ENCODE measurements at regions not wholly inside any gene's neighbourhood (a gene's known extent, or its start where the extent isn't known, plus 50 kb on each side); places are given as distances from the start of the nearest gene placed in this dataset.

DNA sequence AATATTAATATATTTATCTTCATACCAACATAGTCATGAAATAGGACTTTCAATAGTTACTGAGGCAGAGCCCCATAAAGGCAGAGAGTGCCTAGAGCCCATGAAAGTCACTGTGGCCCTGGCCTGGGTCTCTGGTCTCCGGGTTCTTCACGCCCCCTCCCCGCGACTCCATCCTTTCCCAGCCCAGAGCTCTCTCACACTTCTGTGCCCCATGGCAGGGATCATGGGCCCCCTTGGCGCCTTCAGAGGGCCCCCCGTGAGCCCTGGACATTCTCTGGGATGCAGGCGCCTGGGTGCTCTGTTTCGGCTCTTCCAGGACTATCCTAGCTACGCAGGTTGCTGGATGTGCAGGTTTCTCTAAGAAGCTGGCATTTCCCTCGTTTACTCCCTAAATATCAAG lies 228.4 kb downstream of the TEX29 start:
- H3K4me2 ChIP-seq (ENCODE audit: low read length): no peak overlapping the region
- FAIRE-seq (no peak), DNase-seq (ENCODE audit: low read depth) (no peak)
- H3K9me3 ChIP-seq (ENCODE audit: insufficient read depth, low read depth, low read length): peaks cover 11% of the 10 kb centered on the region
- H3K36me3 ChIP-seq (ENCODE audit: insufficient read depth, low read length): no peaks in the 10 kb centered on the region
- no peaks in the 10 kb centered on the region for H3K27me3 ChIP-seq (ENCODE audit: insufficient read depth, low read length)
- Mint-ChIP-seq H3K36me3 (ENCODE audit: low read depth, unreplicated experiment) (no peaks in the 10 kb centered on the region), H3K27ac (ENCODE audit: unreplicated experiment) (no peak overlapping the region), H3K4me3 (ENCODE audit: unreplicated experiment) (no peak overlapping the region), H3K27me3 (ENCODE audit: low read depth, unreplicated experiment) (peaks cover 59% of the 10 kb centered on the region), H3K4me1 (ENCODE audit: low read depth, unreplicated experiment) (no peaks in the 10 kb centered on the region), H3K9me3 (ENCODE audit: unreplicated experiment) (peaks cover 15% of the 10 kb centered on the region)
- no peaks in the 10 kb centered on the region for H3K79me2 ChIP-seq (ENCODE audit: insufficient read depth, low read length)
- H3K4me1 ChIP-seq (ENCODE audit: insufficient read depth, low read length): no peaks in the 10 kb centered on the region
- no peak overlapping the region for H3K9ac ChIP-seq (ENCODE audit: low read length)
- TF ChIP-seq, protein P1, sequence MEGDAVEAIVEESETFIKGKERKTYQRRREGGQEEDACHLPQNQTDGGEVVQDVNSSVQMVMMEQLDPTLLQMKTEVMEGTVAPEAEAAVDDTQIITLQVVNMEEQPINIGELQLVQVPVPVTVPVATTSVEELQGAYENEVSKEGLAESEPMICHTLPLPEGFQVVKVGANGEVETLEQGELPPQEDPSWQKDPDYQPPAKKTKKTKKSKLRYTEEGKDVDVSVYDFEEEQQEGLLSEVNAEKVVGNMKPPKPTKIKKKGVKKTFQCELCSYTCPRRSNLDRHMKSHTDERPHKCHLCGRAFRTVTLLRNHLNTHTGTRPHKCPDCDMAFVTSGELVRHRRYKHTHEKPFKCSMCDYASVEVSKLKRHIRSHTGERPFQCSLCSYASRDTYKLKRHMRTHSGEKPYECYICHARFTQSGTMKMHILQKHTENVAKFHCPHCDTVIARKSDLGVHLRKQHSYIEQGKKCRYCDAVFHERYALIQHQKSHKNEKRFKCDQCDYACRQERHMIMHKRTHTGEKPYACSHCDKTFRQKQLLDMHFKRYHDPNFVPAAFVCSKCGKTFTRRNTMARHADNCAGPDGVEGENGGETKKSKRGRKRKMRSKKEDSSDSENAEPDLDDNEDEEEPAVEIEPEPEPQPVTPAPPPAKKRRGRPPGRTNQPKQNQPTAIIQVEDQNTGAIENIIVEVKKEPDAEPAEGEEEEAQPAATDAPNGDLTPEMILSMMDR (IDR thresholded peaks at IDR 0.05; ENCODE audit: insufficient read depth, low read depth, low read length): no peak
- no peak for TF ChIP-seq EZH2 (IDR thresholded peaks at IDR 0.05; ENCODE audit: insufficient read depth, low read length)
- H4K20me1 ChIP-seq (ENCODE audit: insufficient read depth, low read length): no peaks in the 10 kb centered on the region
- H3K27ac ChIP-seq (ENCODE audit: low read depth, low read length): no peak overlapping the region
- H2AFZ ChIP-seq (ENCODE audit: low read depth, low read length): no peak overlapping the region
- no peak overlapping the region for H3K4me3 ChIP-seq (ENCODE audit: insufficient read depth, low read depth, low read length)

DNA sequence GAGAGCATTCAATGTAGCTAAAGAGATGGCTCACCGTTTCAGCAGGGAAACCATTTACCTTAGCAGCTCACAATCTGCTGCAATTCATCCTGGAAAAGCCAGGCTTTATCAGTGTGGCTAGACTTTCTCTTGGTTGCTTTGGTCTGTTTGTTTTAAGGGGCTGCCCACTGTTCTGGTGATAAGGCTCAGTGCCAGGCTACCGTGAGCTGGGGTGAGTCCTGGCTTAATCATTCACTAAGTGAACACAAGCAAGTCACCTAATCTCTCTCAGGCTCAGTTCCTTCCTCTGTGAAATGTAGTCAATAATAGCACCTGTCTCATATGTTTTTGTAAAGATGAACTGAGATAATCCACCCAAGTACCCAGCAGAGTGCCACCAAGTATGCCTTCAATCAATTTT lies 229.0 kb downstream of the TEX29 start:
- H3K4me3 Mint-ChIP-seq (ENCODE audit: unreplicated experiment): no peak overlapping the region
- Histone ChIP-seq H3K36me3 (ENCODE audit: insufficient read depth, low read length) (no peaks in the 10 kb centered on the region), H3K9ac (ENCODE audit: low read length) (no peak overlapping the region), H3K4me3 (ENCODE audit: insufficient read depth, low read depth, low read length) (no peak overlapping the region), H3K4me2 (ENCODE audit: low read length) (no peak overlapping the region), H3K79me2 (ENCODE audit: insufficient read depth, low read length) (no peaks in the 10 kb centered on the region), H3K4me1 (ENCODE audit: insufficient read depth, low read length) (no peaks in the 10 kb centered on the region), H3K27ac (ENCODE audit: low read depth, low read length) (no peak overlapping the region), H3K27me3 (ENCODE audit: insufficient read depth, low read length) (no peaks in the 10 kb centered on the region), H4K20me1 (ENCODE audit: insufficient read depth, low read length) (no peaks in the 10 kb centered on the region), H3K9me3 (ENCODE audit: insufficient read depth, low read depth, low read length) (peaks cover 11% of the 10 kb centered on the region), H2AFZ (ENCODE audit: low read depth, low read length) (no peak overlapping the region)
- H3K27ac Mint-ChIP-seq (ENCODE audit: unreplicated experiment): no peak overlapping the region
- H3K36me3 Mint-ChIP-seq (ENCODE audit: low read depth, unreplicated experiment): no peaks in the 10 kb centered on the region
- FAIRE-seq: no peak
- DNase-seq (ENCODE audit: low read depth): no peak
- H3K4me1 Mint-ChIP-seq (ENCODE audit: low read depth, unreplicated experiment): no peaks in the 10 kb centered on the region
- TF ChIP-seq, protein P1 (IDR thresholded peaks at IDR 0.05; ENCODE audit: insufficient read depth, low read depth, low read length): no peak
- TF ChIP-seq EZH2 (IDR thresholded peaks at IDR 0.05; ENCODE audit: insufficient read depth, low read length): no peak
- peaks cover 58% of the 10 kb centered on the region for H3K27me3 Mint-ChIP-seq (ENCODE audit: low read depth, unreplicated experiment)
- H3K9me3 Mint-ChIP-seq (ENCODE audit: unreplicated experiment): peaks cover 13% of the 10 kb centered on the region

DNA sequence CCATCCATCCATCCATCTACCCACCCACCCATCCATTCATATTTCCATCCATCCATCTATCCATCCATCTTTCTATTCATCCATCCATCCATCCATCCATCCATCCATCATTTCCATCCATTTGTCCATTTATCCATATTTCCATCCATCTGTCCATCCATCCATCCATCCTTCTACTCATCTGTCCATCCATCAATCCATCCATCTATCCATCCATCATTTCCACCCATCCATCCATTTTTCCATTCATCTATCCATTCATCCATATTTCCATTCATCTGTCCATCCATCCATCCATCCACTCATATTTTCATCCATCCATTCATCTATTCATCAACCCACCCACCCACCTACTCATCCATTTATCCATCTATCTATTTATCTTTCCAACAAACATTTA lies 229.6 kb downstream of the TEX29 start:
- no peak for DNase-seq (ENCODE audit: low read depth)
- TF ChIP-seq, protein P1 (IDR thresholded peaks at IDR 0.05; ENCODE audit: insufficient read depth, low read depth, low read length): no peak
- TF ChIP-seq EZH2 (IDR thresholded peaks at IDR 0.05; ENCODE audit: insufficient read depth, low read length): no peak
- Histone ChIP-seq H3K36me3 (ENCODE audit: insufficient read depth, low read length) (no peaks in the 10 kb centered on the region), H4K20me1 (ENCODE audit: insufficient read depth, low read length) (no peaks in the 10 kb centered on the region), H3K9me3 (ENCODE audit: insufficient read depth, low read depth, low read length) (peaks cover 11% of the 10 kb centered on the region), H3K4me2 (ENCODE audit: low read length) (no peak overlapping the region), H3K9ac (ENCODE audit: low read length) (no peak overlapping the region), H3K4me3 (ENCODE audit: insufficient read depth, low read depth, low read length) (no peak overlapping the region), H3K79me2 (ENCODE audit: insufficient read depth, low read length) (no peaks in the 10 kb centered on the region), H2AFZ (ENCODE audit: low read depth, low read length) (no peak overlapping the region), H3K27me3 (ENCODE audit: insufficient read depth, low read length) (no peaks in the 10 kb centered on the region), H3K4me1 (ENCODE audit: insufficient read depth, low read length) (no peaks in the 10 kb centered on the region), H3K27ac (ENCODE audit: low read depth, low read length) (no peak overlapping the region)
- FAIRE-seq: no peak
- H3K36me3 Mint-ChIP-seq (ENCODE audit: low read depth, unreplicated experiment): no peaks in the 10 kb centered on the region
- H3K9me3 Mint-ChIP-seq (ENCODE audit: unreplicated experiment): peaks cover 12% of the 10 kb centered on the region
- H3K4me3 Mint-ChIP-seq (ENCODE audit: unreplicated experiment): no peak overlapping the region
- peaks cover 56% of the 10 kb centered on the region for H3K27me3 Mint-ChIP-seq (ENCODE audit: low read depth, unreplicated experiment)
- no peaks in the 10 kb centered on the region for H3K4me1 Mint-ChIP-seq (ENCODE audit: low read depth, unreplicated experiment)
- H3K27ac Mint-ChIP-seq (ENCODE audit: unreplicated experiment): no peak overlapping the region
